ENCODE measurements at regions not wholly inside any gene's neighbourhood (a gene's known extent, or its start where the extent isn't known, plus 50 kb on each side); places are given as distances from the start of the nearest gene placed in this dataset.
"Not testable (repeated sequence)": the region's sequence is repeated elsewhere in the genome, so short reads cannot be mapped to it uniquely, and the experiment has no call there.

- TF ChIP-seq ZBTB33 (IDR thresholded peaks at IDR 0.05; ENCODE audit: borderline replicate concordance, low read depth), result no peak
- no peak for TF ChIP-seq USF1 (IDR thresholded peaks at IDR 0.05; ENCODE audit: borderline replicate concordance, low read depth)
- TF ChIP-seq FOXM1 (IDR thresholded peaks at IDR 0.05; ENCODE audit: low read depth), result no peak
- TF ChIP-seq RAD21 (IDR thresholded peaks at IDR 0.05; ENCODE audit: low read length), result no peak
- TF ChIP-seq MEF2A (IDR thresholded peaks at IDR 0.05; ENCODE audit: borderline replicate concordance, low read depth), result no peak
- no peak for TF ChIP-seq TAF1 (IDR thresholded peaks at IDR 0.05; ENCODE audit: borderline replicate concordance, low read depth, low read length)
- no peak for TF ChIP-seq MXI1 (IDR thresholded peaks at IDR 0.05; ENCODE audit: low read depth, low read length)
- no peak for TF ChIP-seq SMC3 (IDR thresholded peaks at IDR 0.05; ENCODE audit: low read depth, low read length)
Observed at GRCh38 chr7:24448038-24448437, 125.2 kb upstream of the PALS2 start (continued).

DNA sequence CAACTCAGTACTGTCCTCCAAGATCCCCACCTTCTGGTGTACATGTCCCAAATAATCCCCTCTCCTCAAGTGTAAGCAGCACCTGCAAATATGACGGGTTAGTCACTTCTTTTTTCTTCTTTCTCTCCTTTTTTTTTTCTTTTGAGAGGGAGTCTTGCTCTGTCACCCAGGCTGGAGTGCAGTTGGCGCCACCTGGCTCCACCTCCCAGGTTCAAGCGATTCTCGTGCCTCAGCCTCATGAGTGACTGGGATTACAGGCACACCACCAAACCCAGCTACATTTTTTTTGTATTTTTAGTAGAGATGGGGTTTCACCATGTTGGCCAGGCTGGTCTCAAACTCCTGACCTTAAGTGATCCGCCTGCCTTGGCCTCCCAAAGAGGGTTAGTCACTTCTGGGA lies 123.8 kb upstream of the PALS2 start:
- DNase-seq; H3K9me3 ChIP-seq; H3K4me1 ChIP-seq (ENCODE audit: control insufficient read depth in 1 of 2, insufficient read depth in 2 of 2, low read depth in 1 of 2, low read length in 1 of 2); H4K20me1 ChIP-seq (ENCODE audit: insufficient read depth); POLR2A ChIA-PET; H3F3A ChIP-seq (replicated peaks; ENCODE audit: insufficient read depth); H2AFZ ChIP-seq (ENCODE audit: low read depth); H3K9ac ChIP-seq; H3K9me2 ChIP-seq; H3K4me2 ChIP-seq; H3K79me2 ChIP-seq (ENCODE audit: insufficient read depth); H3K36me3 ChIP-seq (replicated peaks in 1 of 2; ENCODE audit: control insufficient read depth in 1 of 2, insufficient read depth in 2 of 2, low read length in 1 of 2); H3K27ac ChIP-seq (ENCODE audit: low read depth in 2 of 2, low read length in 1 of 2); H3K4me3 ChIP-seq (ENCODE audit: low read depth in 2 of 2, low read length in 1 of 2); H3K27me3 ChIP-seq (ENCODE audit: insufficient read depth): not testable (repeated sequence)
- CTCF ChIA-PET, result interaction anchor here (1.6 kb wide), 1 partner anchor 44 kb away, joined by 5 read pairs; no protein-coding TSS in a partner anchor
- 50% methylated on average over 5 of the region's 5 CpGs for WGBS (ENCODE audit: low lambda C conversion rate)

- Histone ChIP-seq H3K9me3 (no peaks in the 10 kb centered on the region), H3K9ac (no peak overlapping the region), H3K4me2 (no peak overlapping the region), H4K20me1 (ENCODE audit: insufficient read depth) (no peaks in the 10 kb centered on the region), H3K36me3 (replicated peaks in 1 of 2; ENCODE audit: control insufficient read depth in 1 of 2, insufficient read depth in 2 of 2, low read length in 1 of 2) (no peaks in the 10 kb centered on the region), H3K79me2 (ENCODE audit: insufficient read depth) (no peaks in the 10 kb centered on the region), H2AFZ (ENCODE audit: low read depth) (no peak overlapping the region), H3K27me3 (ENCODE audit: insufficient read depth) (peaks cover 5% of the 10 kb centered on the region; the same call in 1 of the 2 replicates), H3K4me1 (ENCODE audit: control insufficient read depth in 1 of 2, insufficient read depth in 2 of 2, low read depth in 1 of 2, low read length in 1 of 2) (no peaks in the 10 kb centered on the region; a peak in 1 of 4 replicates), H3K9me2 (no peaks in the 10 kb centered on the region), H3F3A (replicated peaks; ENCODE audit: insufficient read depth) (no peaks in the 10 kb centered on the region), H3K27ac (ENCODE audit: low read depth in 2 of 2, low read length in 1 of 2) (no peak overlapping the region), H3K4me3 (ENCODE audit: low read depth in 2 of 2, low read length in 1 of 2) (no peak overlapping the region)
- DNase-seq, result no peak
- POLR2A ChIA-PET, result no interaction called here
- WGBS (ENCODE audit: low lambda C conversion rate), result 59% methylated on average over 6 of the region's 6 CpGs
- CTCF ChIA-PET, result interaction anchor here (1.1 to 1.6 kb wide), 4 partner anchors 10 to 120 kb away, joined by 3 to 5 read pairs (median 4); no protein-coding TSS in a partner anchor
- TF ChIP-seq FOXM1 (IDR thresholded peaks at IDR 0.05; ENCODE audit: low read depth) (no peak), YY1 (IDR thresholded peaks at IDR 0.05; ENCODE audit: low read depth) (no peak), EP300 (IDR thresholded peaks at IDR 0.05; ENCODE audit: borderline replicate concordance in 1 of 2, low read depth in 1 of 2, low read length in 1 of 2) (no peak), CHD2 (IDR thresholded peaks at IDR 0.05; ENCODE audit: low read length, partially characterized antibody) (no peak), RAD21 (IDR thresholded peaks at IDR 0.05; ENCODE audit: low read length) (no peak), EZH2phosphoT487 (IDR thresholded peaks at IDR 0.05; ENCODE audit: borderline replicate concordance, low read depth) (no peak), NFIC (IDR thresholded peaks at IDR 0.05; ENCODE audit: borderline replicate concordance) (no peak), MXI1 (IDR thresholded peaks at IDR 0.05; ENCODE audit: low read depth, low read length) (no peak), CTCF (IDR thresholded peaks at IDR 0.05) (no peak)
- TF ChIP-seq, protein P1, sequence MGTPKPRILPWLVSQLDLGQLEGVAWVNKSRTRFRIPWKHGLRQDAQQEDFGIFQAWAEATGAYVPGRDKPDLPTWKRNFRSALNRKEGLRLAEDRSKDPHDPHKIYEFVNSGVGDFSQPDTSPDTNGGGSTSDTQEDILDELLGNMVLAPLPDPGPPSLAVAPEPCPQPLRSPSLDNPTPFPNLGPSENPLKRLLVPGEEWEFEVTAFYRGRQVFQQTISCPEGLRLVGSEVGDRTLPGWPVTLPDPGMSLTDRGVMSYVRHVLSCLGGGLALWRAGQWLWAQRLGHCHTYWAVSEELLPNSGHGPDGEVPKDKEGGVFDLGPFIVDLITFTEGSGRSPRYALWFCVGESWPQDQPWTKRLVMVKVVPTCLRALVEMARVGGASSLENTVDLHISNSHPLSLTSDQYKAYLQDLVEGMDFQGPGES (IDR thresholded peaks at IDR 0.05; ENCODE audit: low read depth, low read length), result no peak
Observed at GRCh38 chr7:24455813-24456525, 117.3 kb upstream of the PALS2 start.

Data from SK-N-SH (cell line).